ENCODE measurements at regions not wholly inside any gene's neighbourhood (a gene's known extent, or its start where the extent isn't known, plus 50 kb on each side); places are given as distances from the start of the nearest gene placed in this dataset.

DNA sequence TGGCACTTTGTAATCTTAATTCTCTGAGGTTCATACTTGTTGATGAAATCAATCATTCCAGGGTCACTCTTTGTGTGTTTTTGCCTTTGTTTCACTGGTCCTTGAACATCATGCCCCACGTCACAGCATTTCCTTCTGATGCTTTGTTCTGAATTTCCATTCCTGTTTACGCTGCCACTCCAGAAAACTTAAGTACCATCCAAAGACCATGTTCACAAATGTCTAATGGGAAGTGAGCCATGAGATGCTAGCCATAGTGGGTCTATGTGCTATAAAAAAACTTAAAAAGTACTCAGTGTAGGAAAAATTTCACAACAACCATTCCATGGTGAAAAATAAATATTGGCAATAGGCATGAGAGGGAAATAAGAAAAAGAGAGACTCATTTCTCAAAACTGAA lies 232.0 kb downstream of the IBTK start:
- TF ChIP-seq CTCF (IDR thresholded peaks at IDR 0.05; ENCODE audit: low read depth, low read length, poor library complexity, severe bottlenecking), result no peak
- TF ChIP-seq EZH2phosphoT487 (IDR thresholded peaks at IDR 0.05; ENCODE audit: borderline replicate concordance, low read length), result no peak
- no peaks in the 10 kb centered on the region for H3K4me1 ChIP-seq (ENCODE audit: control insufficient read depth, low read length)
- H3K4me2 ChIP-seq (ENCODE audit: low read length), result no peak overlapping the region
- H3K27me3 ChIP-seq (ENCODE audit: control insufficient read depth, low read length), result no peaks in the 10 kb centered on the region
- no peaks in the 10 kb centered on the region for H3K79me2 ChIP-seq (ENCODE audit: control insufficient read depth, low read length)
- no peaks in the 10 kb centered on the region for H3K9me2 ChIP-seq (replicated peaks; ENCODE audit: control insufficient read depth, low read length)
- H4K20me1 ChIP-seq (ENCODE audit: control insufficient read depth, insufficient read depth, low read depth, low read length), result no peaks in the 10 kb centered on the region
- H3F3A ChIP-seq (ENCODE audit: control insufficient read depth, insufficient read depth), result no peaks in the 10 kb centered on the region
- no peak overlapping the region for H3K27ac ChIP-seq (ENCODE audit: low read depth, low read length)
- H3K36me3 ChIP-seq (ENCODE audit: control insufficient read depth, low read length), result no peaks in the 10 kb centered on the region
- no peak overlapping the region for H3K4me3 ChIP-seq (ENCODE audit: low read length)
- no peaks in the 10 kb centered on the region for H3K9me3 ChIP-seq (ENCODE audit: control insufficient read depth, insufficient read depth, low read length)

- no peaks in the 10 kb centered on the region for H3K79me2 ChIP-seq (ENCODE audit: control insufficient read depth, low read length)
- no peaks in the 10 kb centered on the region for H3K9me2 ChIP-seq (replicated peaks; ENCODE audit: control insufficient read depth, low read length)
- no peaks in the 10 kb centered on the region for H4K20me1 ChIP-seq (ENCODE audit: control insufficient read depth, insufficient read depth, low read depth, low read length)
- H3K27me3 ChIP-seq (ENCODE audit: control insufficient read depth, low read length), result no peaks in the 10 kb centered on the region
- no peaks in the 10 kb centered on the region for H3K4me1 ChIP-seq (ENCODE audit: control insufficient read depth, low read length)
- no peak overlapping the region for H3K4me2 ChIP-seq (ENCODE audit: low read length)
- H3K27ac ChIP-seq (ENCODE audit: low read depth, low read length), result no peak overlapping the region
- H3K36me3 ChIP-seq (ENCODE audit: control insufficient read depth, low read length), result no peaks in the 10 kb centered on the region
- H3K4me3 ChIP-seq (ENCODE audit: low read length), result no peak overlapping the region
- no peaks in the 10 kb centered on the region for H3F3A ChIP-seq (ENCODE audit: control insufficient read depth, insufficient read depth)
- TF ChIP-seq CTCF (IDR thresholded peaks at IDR 0.05; ENCODE audit: low read depth, low read length, poor library complexity, severe bottlenecking) (no peak), EZH2phosphoT487 (IDR thresholded peaks at IDR 0.05; ENCODE audit: borderline replicate concordance, low read length) (no peak)
- H3K9me3 ChIP-seq (ENCODE audit: control insufficient read depth, insufficient read depth, low read length), result no peaks in the 10 kb centered on the region
These were observed 232.5 kb downstream of the IBTK start for GRCh38 chr6:82015043-82015442.

DNA sequence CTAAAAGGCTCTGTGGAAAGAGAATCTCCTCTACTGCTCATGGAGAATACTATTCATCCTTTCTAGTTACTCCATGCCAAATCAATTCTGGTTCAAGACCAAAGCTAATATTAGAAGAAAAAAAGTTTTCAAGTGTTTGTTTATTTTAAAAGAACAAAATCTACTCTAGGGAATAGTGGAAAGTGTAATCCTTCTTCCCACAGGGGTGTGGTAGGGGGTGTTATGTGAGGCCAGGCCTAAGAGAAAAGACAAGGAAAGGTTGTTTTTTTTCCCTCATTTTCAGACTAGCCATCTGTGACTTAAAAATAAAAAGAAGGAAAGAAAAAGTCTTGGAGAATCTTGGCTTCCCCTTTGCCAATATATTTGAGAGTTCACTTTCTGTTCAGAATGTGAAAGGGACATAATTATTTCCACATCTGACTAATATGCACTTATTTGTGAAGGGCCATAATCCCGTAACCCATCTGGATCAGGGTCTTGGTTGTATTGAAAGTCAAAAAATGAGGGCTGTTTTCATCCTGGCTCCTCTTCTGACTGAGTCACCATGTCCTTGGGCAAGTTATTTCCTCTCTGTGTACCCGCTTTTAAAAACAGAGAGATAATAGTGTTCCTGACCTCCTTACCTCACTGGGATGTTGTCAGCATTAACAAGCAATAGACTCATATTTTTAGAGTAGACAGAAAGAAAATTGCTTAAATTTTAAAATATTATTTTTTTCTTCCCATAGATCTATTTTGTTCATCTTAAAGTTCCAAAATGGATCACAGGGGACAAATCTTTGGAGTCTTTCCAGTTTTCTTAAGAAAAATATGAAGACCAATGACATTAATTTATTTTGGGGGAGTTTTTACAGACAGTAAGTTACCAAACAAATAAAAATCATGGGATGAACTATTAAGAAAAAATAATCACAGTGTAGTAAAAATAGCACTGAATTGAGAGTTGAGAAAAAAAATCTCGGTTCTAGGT lies 233.7 kb downstream of the IBTK start:
- Histone ChIP-seq H4K20me1 (ENCODE audit: control insufficient read depth, insufficient read depth, low read depth, low read length) (no peaks in the 10 kb centered on the region), H3K4me1 (ENCODE audit: control insufficient read depth, low read length) (no peaks in the 10 kb centered on the region), H3K4me3 (ENCODE audit: low read length) (no peak overlapping the region), H3K9me2 (replicated peaks; ENCODE audit: control insufficient read depth, low read length) (no peaks in the 10 kb centered on the region), H3K27me3 (ENCODE audit: control insufficient read depth, low read length) (no peaks in the 10 kb centered on the region), H3K36me3 (ENCODE audit: control insufficient read depth, low read length) (no peaks in the 10 kb centered on the region), H3K27ac (ENCODE audit: low read depth, low read length) (no peak overlapping the region), H3K9me3 (ENCODE audit: control insufficient read depth, insufficient read depth, low read length) (no peaks in the 10 kb centered on the region), H3F3A (ENCODE audit: control insufficient read depth, insufficient read depth) (no peaks in the 10 kb centered on the region), H3K79me2 (ENCODE audit: control insufficient read depth, low read length) (no peaks in the 10 kb centered on the region), H3K4me2 (ENCODE audit: low read length) (no peak overlapping the region)
- TF ChIP-seq EZH2phosphoT487 (IDR thresholded peaks at IDR 0.05; ENCODE audit: borderline replicate concordance, low read length) (no peak), CTCF (IDR thresholded peaks at IDR 0.05; ENCODE audit: low read depth, low read length, poor library complexity, severe bottlenecking) (no peak)

Measured in DOHH2 (cell line).